ENCODE measurements at regions not wholly inside any gene's neighbourhood (a gene's known extent, or its start where the extent isn't known, plus 50 kb on each side); places are given as distances from the start of the nearest gene placed in this dataset.

- Histone ChIP-seq H3K56ac (ENCODE audit: extremely low read depth, insufficient read depth, low read length) (no peak overlapping the region), H3K36me3 (ENCODE audit: control insufficient read depth, insufficient read depth, low read length) (no peaks in the 10 kb centered on the region), H2BK5ac (ENCODE audit: low read depth, low read length, poor library complexity, severe bottlenecking) (no peak overlapping the region), H3K9me3 (ENCODE audit: control insufficient read depth, insufficient read depth, low read length) (no peaks in the 10 kb centered on the region), H3K4ac (ENCODE audit: low read depth, low read length) (no peak overlapping the region), H2AFZ (replicated peaks; ENCODE audit: low read length, poor library complexity) (no peak overlapping the region), H3K4me1 (ENCODE audit: control insufficient read depth, insufficient read depth, low read length) (peaks cover 4% of the 10 kb centered on the region; the same call in 1 of the 2 replicates), H4K5ac (ENCODE audit: low read depth, low read length) (no peak overlapping the region), H3K9ac (ENCODE audit: low read depth, low read length) (no peak overlapping the region), H3K27me3 (ENCODE audit: control insufficient read depth, insufficient read depth, low read length) (peaks cover 10% of the 10 kb centered on the region), H2AK9ac (replicated peaks; ENCODE audit: low read depth, low read length, poor library complexity) (no peak overlapping the region), H4K8ac (ENCODE audit: low read depth in 2 of 2, low read length in 2 of 2) (no peak overlapping the region), H2AK5ac (ENCODE audit: low read depth, low read length) (no peak overlapping the region), H3K4me3 (ENCODE audit: insufficient read depth, low read depth, low read length) (no peak overlapping the region), H3K23ac (ENCODE audit: low read depth, low read length) (no peak overlapping the region), H3K18ac (ENCODE audit: low read depth, low read length) (no peak overlapping the region), H4K91ac (ENCODE audit: insufficient read depth, low read depth, low read length) (no peak overlapping the region), H2BK20ac (ENCODE audit: low read depth, low read length) (no peak overlapping the region), H3K79me1 (ENCODE audit: low read depth in 1 of 2, low read length in 2 of 2) (no peaks in the 10 kb centered on the region), H3K27ac (ENCODE audit: insufficient read depth, low read length) (no peak overlapping the region), H3K4me2 (ENCODE audit: low read depth, low read length) (no peak overlapping the region), H2BK15ac (ENCODE audit: low read depth, low read length) (no peak overlapping the region), H2BK120ac (ENCODE audit: low read depth, low read length) (no peak overlapping the region), H3K9me1 (ENCODE audit: insufficient read depth, low read length) (no peaks in the 10 kb centered on the region), H3K14ac (replicated peaks; ENCODE audit: low read depth, low read length) (no peak overlapping the region), H4K20me1 (ENCODE audit: insufficient read depth, low read length) (no peaks in the 10 kb centered on the region)
- intact Hi-C loops (cut with micrococcal nuclease), result loop anchor here (5.0 kb wide), 1 partner anchor 112 kb away; no protein-coding TSS in a partner anchor
- no TSS peak for BruUV-seq (replicated peaks)
- ATAC-seq (ENCODE audit: low read depth), result peak; percentile 90
- DNase-seq, result peak; percentile 69
- ChIA-PET POLR2A (ENCODE audit: unreplicated experiment) (no interaction called here), CTCF (no interaction called here)
- TF ChIP-seq CTCF (conservative IDR thresholded peaks at IDR 0.05; ENCODE audit: low read depth, low read length) (no peak), POLR2A (IDR thresholded peaks at IDR 0.05; ENCODE audit: low read depth, low read length) (no peak), NFE2L2 (IDR thresholded peaks at IDR 0.05; ENCODE audit: low read depth, low read length) (no peak), MAZ (IDR thresholded peaks at IDR 0.05; ENCODE audit: borderline replicate concordance, low read depth, low read length) (no peak), BHLHE40 (IDR thresholded peaks at IDR 0.05; ENCODE audit: low read depth, low read length) (no peak), FOS (IDR thresholded peaks at IDR 0.05; ENCODE audit: low read depth, low read length) (peak; percentile 64), RFX5 (IDR thresholded peaks at IDR 0.05; ENCODE audit: low read depth, low read length) (no peak), MAFK (IDR thresholded peaks at IDR 0.05; ENCODE audit: low read depth, low read length) (no peak), MXI1 (IDR thresholded peaks at IDR 0.05; ENCODE audit: borderline replicate concordance, low read depth, low read length) (no peak), CEBPB (IDR thresholded peaks at IDR 0.05; ENCODE audit: low read depth, low read length) (no peak), ELK1 (IDR thresholded peaks at IDR 0.05; ENCODE audit: borderline replicate concordance, low read depth, low read length) (no peak), CHD1 (IDR thresholded peaks at IDR 0.05; ENCODE audit: low read depth, low read length) (no peak), USF2 (IDR thresholded peaks at IDR 0.05; ENCODE audit: low read depth, low read length) (no peak), RCOR1 (IDR thresholded peaks at IDR 0.05; ENCODE audit: insufficient replicate concordance, low read length) (no peak), SMC3 (IDR thresholded peaks at IDR 0.05; ENCODE audit: low read depth, low read length) (0 out of 2 replicates have a peak, but pooled peaks have one; percentile 11), RAD21 (IDR thresholded peaks at IDR 0.05; ENCODE audit: low read length) (peak; percentile 20; the same call in 1 of the 2 replicates)
- dilution Hi-C loops (cut with HindIII; ENCODE audit: low sequenced_read_pairs, unreplicated experiment), result no loop called here
- in situ Hi-C loops (cut with MboI; ENCODE audit: low sequenced_read_pairs), result no loop called here
Observed at GRCh38 chr9:109705515-109705914, 74.5 kb upstream of the PALM2AKAP2 start.

All from IMR-90 (cell line).